SW 1271 (cell line): ENCODE measurements at regions not wholly inside any gene's neighbourhood (a gene's known extent, or its start where the extent isn't known, plus 50 kb on each side); places are given as distances from the start of the nearest gene placed in this dataset.
"Not testable (repeated sequence)": the region's sequence is repeated elsewhere in the genome, so short reads cannot be mapped to it uniquely, and the experiment has no call there.

Experiments used
- DNase-seq, 2 experiments: peaks; one replicate each; lab custom pipeline; 2025; lab: John Stamatoyannopoulos, UW

- DNase-seq: no peak
Observed at GRCh38 chr12:46884362-46884761, 58.6 kb upstream of the SLC38A4 start.

GRCh38 chr12:46886541-46887041 lies 60.8 kb upstream of the SLC38A4 start:
- no peak for DNase-seq

GRCh38 chr12:46887870-46888269 lies 62.1 kb upstream of the SLC38A4 start:
- DNase-seq: no peak

GRCh38 chr12:46888568-46888967 lies 62.8 kb upstream of the SLC38A4 start:
- no peak for DNase-seq

DNA sequence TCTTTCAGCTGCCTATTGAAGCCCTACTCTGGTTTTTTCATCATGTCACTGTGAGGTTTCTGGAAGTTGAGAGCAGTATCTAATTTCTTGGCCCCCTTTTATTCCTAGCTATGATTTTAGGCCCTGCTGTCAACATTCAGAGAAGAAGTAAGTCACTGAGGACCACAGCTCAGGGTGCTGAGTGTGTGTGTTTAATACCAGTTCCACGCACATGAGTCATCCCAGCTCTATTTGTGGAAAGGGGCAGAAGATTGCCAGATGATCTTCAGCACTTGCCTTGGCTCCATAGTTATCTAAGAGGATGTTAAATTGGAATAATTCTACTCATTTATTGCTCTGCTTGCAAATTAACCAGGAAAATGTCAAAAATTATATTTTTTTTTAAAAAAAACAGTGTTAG lies 65.5 kb upstream of the SLC38A4 start:
- DNase-seq: no peak

- DNase-seq: no peak
Observed at GRCh38 chr12:46892034-46892705, 66.4 kb upstream of the SLC38A4 start.

DNA sequence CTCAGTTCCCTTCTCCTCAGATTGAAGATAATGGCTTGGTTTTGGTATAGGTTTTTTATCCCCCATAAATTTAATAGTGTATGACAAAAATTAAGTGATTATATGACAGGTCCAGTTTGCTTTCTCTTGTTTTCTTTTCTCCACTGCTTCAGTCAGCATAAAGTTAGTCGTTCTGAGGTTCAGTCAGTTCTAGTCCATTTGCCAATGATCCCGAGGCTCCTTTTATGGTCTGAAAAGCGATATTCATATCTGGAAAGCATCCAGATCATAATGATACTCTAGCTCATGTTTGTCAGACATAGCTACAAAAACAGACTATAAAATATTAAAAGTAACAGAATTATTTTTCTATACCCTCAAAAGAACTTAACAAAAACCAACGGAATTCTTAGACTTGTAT lies 67.1 kb upstream of the SLC38A4 start:
- no peak for DNase-seq

DNA sequence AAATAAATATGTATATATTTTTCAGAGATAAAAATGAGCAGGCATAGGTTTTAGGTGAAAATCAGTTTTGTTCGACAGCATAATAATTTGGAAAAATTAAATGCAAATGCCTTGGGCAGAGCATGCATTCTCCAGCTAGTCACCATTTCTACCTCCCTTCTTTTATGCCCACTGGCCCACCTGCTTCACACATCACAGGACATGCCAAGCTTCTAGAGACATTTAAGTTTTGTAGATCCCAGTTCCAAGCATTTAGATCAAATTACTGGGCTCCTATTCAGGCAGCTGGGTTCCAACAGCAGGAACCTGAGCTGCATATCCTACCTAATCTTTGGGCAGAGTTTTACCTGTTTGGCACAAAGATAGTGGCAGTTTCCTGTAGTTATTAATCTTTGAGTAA lies 67.6 kb upstream of the SLC38A4 start:
- no peak for DNase-seq

- no peak for DNase-seq
Observed at GRCh38 chr12:46895726-46896125, 69.9 kb upstream of the SLC38A4 start.

DNA sequence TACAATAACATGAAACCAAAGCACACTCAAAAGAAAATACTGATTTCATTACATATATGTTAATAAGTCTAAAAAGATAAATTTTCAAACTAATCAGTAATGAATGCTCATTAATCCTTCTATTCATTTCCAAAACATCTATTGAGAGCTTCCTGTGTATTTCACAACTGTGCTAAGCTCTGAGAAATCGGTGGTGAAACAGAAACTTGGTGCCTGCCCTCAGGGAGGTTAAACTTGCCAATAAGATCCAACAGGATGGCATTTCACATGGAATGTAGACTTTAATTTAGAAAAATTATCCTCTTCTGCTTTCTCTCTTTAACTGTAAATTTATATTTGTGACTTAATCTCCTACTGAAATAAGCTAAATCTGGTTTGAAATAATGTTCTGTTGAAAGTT lies 70.9 kb upstream of the SLC38A4 start:
- no peak for DNase-seq

GRCh38 chr12:46898152-46898931 lies 72.5 kb upstream of the SLC38A4 start:
- DNase-seq: no peak

- DNase-seq: no peak
Observed at GRCh38 chr12:46898989-46899388, 73.2 kb upstream of the SLC38A4 start.

DNA sequence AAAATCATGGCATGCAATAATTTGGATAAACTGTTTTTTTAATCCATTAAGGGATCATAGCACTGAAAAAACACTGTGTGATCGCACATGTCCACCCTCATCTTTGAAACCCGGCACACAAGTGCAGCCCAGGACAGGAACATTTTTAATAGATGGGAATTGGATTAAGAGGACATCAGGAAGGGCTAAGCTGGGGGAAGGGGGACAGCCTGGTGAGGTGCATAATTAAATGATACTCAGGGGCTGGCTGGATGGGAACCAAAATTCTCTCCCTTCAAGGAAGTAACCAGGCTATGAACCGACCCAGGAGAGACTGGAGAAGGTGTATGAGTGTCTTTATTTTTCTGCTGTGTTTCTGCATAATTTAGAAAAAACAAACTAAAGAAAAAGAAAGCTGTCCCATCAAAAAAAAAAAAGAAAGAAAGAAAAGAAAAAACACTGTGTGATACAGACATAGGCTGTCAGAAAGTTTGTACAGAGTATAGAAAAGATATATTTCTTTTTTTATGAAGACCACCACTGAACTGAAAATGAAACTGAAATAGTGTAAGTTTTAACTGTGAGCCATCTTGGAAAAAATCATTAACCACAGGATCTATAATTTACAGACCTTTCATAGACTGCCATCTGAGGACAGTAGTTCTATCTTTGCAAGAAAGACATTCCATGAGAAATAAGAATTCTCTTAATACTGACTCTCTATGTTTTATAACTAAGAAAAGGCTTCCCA lies 75.1 kb upstream of the SLC38A4 start:
- no peak for DNase-seq

DNA sequence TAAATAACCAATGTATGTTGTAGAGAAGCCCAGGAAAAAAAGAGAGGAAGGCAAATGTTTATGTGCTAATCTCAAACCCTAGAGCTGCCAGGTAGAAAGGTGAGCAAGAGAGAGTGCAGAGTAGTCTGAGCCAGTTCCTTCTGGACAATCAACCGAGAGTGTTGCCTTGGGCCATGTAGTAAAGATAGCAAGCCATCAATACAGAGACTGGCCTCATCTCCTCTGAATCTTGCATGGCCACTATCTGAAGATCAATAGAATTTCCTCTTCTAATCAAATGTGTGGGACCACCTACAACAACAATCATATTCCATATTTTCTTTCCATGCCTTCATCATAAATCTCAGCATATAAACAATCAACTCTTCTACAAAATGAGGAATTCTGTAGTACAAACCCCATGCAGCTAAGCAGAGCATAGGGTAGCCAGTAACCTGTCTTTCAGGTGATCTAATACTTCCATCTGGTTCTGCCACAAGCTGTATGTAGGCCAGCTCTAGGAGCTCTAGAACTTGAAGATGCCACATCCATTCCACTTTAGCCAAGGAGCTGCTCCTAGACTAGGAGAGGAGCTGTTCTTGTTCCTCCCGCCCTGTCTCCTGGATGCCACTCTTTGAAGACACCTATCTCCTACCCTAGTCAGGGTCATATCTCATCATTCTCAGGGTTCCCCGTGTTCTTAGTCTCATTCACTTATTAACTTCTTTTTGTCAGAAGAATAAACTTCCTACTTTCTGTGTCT lies 75.8 kb upstream of the SLC38A4 start:
- no peak for DNase-seq

DNA sequence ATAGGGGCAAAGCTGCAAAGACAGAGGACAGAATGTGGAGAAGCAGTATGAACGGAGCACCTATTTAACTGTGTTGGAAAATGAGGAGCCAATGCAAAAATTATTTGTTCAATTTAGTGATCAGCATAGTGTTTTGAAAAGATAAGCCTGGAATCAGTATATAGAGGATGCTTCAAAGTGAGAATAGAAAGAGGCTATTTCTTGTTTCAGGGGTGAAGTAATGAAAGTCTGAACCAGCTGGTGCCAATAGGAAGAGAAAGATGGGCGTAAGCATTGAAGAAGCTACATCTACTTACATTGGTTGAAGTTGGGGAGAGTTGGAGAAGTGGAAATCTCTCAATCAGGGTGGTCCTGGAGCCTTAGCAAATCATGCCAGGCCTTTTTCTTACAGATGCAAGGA lies 77.3 kb upstream of the SLC38A4 start:
- no peak for DNase-seq

- no peak for DNase-seq
Observed at GRCh38 chr12:46904406-46905238, 78.8 kb upstream of the SLC38A4 start.

DNA sequence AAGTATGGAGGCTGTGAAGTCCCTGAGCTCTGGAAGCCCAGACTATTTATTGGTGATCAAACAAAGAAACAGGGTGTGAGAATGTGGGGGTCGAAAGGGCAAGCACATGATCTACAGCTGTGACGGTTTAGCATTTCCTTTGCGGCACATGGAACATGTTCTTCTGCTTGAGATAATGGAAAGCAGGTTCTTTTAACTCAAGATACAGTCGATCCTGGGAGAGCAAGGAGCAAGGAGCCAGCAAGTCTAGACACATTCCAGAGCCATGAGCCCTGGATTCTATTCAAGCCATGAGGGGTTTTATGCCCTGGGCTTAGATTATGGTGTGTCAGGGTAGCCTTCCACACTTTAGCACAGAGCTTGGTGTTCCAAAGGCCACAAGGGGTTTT lies 79.4 kb upstream of the SLC38A4 start:
- DNase-seq: not testable (repeated sequence)

GRCh38 chr12:46907791-46908190 lies 82.0 kb upstream of the SLC38A4 start:
- no peak for DNase-seq

GRCh38 chr12:46908236-46908935 lies 82.6 kb upstream of the SLC38A4 start:
- DNase-seq: no peak

GRCh38 chr12:46908936-46909635 lies 83.3 kb upstream of the SLC38A4 start:
- DNase-seq: no peak
